ENCODE measurements at regions not wholly inside any gene's neighbourhood (a gene's known extent, or its start where the extent isn't known, plus 50 kb on each side); places are given as distances from the start of the nearest gene placed in this dataset.

GRCh38 chr13:60282708-60283107 lies 114.3 kb upstream of the TDRD3 start:
- DNase-seq (ENCODE audit: low read depth), result no peak
- H3K4me3 ChIP-seq (ENCODE audit: low read length), result no peak overlapping the region
- TF ChIP-seq CTCF (conservative IDR thresholded peaks at IDR 0.05; ENCODE audit: low read length), result no peak

- DNase-seq (ENCODE audit: low read depth), result no peak
- TF ChIP-seq CTCF (conservative IDR thresholded peaks at IDR 0.05; ENCODE audit: low read length), result no peak
- no peak overlapping the region for H3K4me3 ChIP-seq (ENCODE audit: low read length)
Measured at GRCh38 chr13:60286707-60287106, 110.3 kb upstream of the TDRD3 start.

GRCh38 chr13:60288569-60288968 lies 108.5 kb upstream of the TDRD3 start:
- no peak for TF ChIP-seq CTCF (conservative IDR thresholded peaks at IDR 0.05; ENCODE audit: low read length)
- no peak overlapping the region for H3K4me3 ChIP-seq (ENCODE audit: low read length)
- DNase-seq (ENCODE audit: low read depth), result no peak

GRCh38 chr13:60303166-60303565 lies 93.9 kb upstream of the TDRD3 start:
- no peak for TF ChIP-seq CTCF (conservative IDR thresholded peaks at IDR 0.05; ENCODE audit: low read length)

GRCh38 chr13:60311527-60311926 lies 85.5 kb upstream of the TDRD3 start:
- no peak for DNase-seq (ENCODE audit: low read depth)
- no peak overlapping the region for H3K4me3 ChIP-seq (ENCODE audit: low read length)
- TF ChIP-seq CTCF (conservative IDR thresholded peaks at IDR 0.05; ENCODE audit: low read length), result no peak

More at GRCh38 chr13:60303166-60303565, 93.9 kb upstream of the TDRD3 start:
- DNase-seq (ENCODE audit: low read depth), result no peak
- H3K4me3 ChIP-seq (ENCODE audit: low read length), result no peak overlapping the region

- no peak for DNase-seq (ENCODE audit: low read depth)
- no peak for TF ChIP-seq CTCF (conservative IDR thresholded peaks at IDR 0.05; ENCODE audit: low read length)
Measured at GRCh38 chr13:60312851-60313505, 84.0 kb upstream of the TDRD3 start.

GRCh38 chr13:60318186-60318585 lies 78.8 kb upstream of the TDRD3 start:
- no peak for DNase-seq (ENCODE audit: low read depth)
- no peak overlapping the region for H3K4me3 ChIP-seq (ENCODE audit: low read length)
- no peak for TF ChIP-seq CTCF (conservative IDR thresholded peaks at IDR 0.05; ENCODE audit: low read length)

More at GRCh38 chr13:60312851-60313505, 84.0 kb upstream of the TDRD3 start:
- H3K4me3 ChIP-seq (ENCODE audit: low read length), result no peak overlapping the region

Data from AG10803 (cell line).